ENCODE measurements at regions not wholly inside any gene's neighbourhood (a gene's known extent, or its start where the extent isn't known, plus 50 kb on each side); places are given as distances from the start of the nearest gene placed in this dataset.

DNA sequence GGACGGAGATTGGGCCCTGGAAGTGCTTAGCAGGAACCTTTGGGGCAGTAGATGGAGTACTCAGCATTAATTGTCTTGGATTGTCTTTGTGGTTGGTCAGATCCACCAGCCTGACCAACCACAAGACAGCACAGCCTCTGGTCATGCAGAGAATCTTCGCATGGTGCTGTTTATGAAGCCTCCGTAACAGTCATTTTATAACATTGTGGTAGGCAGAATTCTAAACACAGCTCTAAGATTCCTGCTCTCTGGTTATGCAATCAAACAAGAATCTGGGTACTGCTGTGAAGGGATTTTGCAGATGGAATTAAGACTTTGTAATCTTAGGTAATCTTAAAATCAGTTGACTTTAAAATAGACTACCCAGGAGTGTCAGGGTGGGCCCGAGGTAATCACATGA, 312.2 kb upstream of the GOT2 start:
- TF ChIP-seq, protein P1, sequence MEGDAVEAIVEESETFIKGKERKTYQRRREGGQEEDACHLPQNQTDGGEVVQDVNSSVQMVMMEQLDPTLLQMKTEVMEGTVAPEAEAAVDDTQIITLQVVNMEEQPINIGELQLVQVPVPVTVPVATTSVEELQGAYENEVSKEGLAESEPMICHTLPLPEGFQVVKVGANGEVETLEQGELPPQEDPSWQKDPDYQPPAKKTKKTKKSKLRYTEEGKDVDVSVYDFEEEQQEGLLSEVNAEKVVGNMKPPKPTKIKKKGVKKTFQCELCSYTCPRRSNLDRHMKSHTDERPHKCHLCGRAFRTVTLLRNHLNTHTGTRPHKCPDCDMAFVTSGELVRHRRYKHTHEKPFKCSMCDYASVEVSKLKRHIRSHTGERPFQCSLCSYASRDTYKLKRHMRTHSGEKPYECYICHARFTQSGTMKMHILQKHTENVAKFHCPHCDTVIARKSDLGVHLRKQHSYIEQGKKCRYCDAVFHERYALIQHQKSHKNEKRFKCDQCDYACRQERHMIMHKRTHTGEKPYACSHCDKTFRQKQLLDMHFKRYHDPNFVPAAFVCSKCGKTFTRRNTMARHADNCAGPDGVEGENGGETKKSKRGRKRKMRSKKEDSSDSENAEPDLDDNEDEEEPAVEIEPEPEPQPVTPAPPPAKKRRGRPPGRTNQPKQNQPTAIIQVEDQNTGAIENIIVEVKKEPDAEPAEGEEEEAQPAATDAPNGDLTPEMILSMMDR (IDR thresholded peaks at IDR 0.05), result no peak
- TF ChIP-seq POLR2A (IDR thresholded peaks at IDR 0.05), result no peak

Data from testis (tissue), 2 donors.